ENCODE measurements at regions not wholly inside any gene's neighbourhood (a gene's known extent, or its start where the extent isn't known, plus 50 kb on each side); places are given as distances from the start of the nearest gene placed in this dataset.

- no peak for DNase-seq
Observed at GRCh38 chr18:40863801-40864200, 1091.2 kb upstream of the PIK3C3 start.

DNA sequence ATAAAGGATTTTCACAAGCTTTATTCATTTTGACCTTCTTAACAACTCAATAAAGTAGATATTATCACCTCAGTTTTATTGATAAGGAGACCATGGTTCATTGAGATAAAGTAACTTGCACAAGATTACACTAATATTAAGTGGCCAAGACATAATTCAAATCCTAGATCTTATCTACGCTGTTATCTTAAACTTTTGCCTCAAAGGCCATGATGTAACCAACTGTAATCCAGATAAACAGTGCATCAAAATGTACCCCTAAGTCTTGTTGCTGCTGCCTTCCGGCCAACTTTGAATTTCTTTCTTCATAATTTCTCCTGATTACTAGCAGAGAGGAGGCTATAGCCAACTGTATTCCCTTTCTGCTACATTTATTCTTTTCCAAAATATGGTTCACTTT lies 1094.8 kb upstream of the PIK3C3 start:
- no peak for DNase-seq

DNA sequence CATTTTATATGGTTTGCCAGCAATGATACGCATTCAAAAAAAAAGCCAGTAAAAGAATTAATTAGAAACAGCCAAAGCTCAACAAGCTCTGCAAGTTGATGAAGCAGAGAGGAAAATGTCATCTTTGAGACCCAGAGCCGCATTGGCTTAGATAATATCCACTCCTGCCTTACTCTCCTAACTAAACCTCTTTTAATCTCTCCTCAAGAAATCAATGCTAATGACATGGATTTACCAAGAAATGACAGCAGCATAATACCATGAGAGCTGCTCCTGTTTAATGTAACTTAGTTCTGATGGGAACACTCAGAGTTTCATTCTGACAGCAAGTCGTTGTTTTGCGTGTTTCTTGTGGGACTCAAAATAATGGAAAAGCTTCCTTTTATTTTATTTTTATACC lies 1099.4 kb upstream of the PIK3C3 start:
- DNase-seq, result no peak

- no peak for DNase-seq
Observed at GRCh38 chr18:40852406-40852805, 1102.6 kb upstream of the PIK3C3 start.

GRCh38 chr18:40851014-40851429 lies 1104.0 kb upstream of the PIK3C3 start:
- no peak for DNase-seq

DNA sequence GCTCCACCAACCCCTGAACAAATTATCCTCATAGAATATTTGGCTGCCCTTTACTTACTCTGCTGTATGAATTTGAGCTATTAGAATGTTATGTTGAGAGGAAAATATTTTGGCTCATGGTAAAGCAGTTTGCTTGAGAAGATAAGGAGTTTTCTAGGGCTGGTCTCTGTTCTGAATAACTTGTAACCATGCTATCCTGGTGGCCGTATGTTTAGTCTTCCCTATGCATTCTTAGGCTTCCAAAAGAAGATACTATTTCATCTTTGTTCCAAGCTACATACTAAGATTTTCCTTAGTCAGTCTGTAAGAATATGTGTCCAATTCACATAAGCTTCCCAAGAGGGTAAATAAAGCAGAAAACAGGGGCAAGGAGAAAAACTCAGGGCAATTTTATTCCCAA lies 1105.1 kb upstream of the PIK3C3 start:
- no peak for DNase-seq

- DNase-seq, result no peak
Observed at GRCh38 chr18:40841467-40841866, 1113.6 kb upstream of the PIK3C3 start.

- DNase-seq, result no peak
Observed at GRCh38 chr18:40841063-40841462, 1114.0 kb upstream of the PIK3C3 start.

- DNase-seq, result no peak
Observed at GRCh38 chr18:40832362-40832761, 1122.7 kb upstream of the PIK3C3 start.

DNA sequence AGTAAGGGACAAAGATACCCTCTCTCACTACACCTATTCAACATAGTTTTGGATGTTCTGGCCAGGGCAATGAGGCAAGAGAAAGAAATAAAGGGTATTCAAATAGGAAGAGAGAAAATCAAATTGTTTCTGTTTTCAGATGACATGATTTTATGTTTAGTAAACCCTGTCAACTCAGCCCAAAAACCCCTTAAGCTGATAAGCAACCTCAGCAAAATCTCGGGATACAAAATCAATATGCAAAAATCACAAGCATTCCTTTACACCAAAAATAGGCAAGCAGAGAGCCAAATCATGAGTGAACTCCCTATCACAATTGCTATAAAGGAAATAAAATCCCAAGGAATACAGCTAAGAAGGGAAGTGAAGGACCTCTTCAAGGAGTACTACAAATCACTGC lies 1130.7 kb upstream of the PIK3C3 start:
- no peak for DNase-seq

DNA sequence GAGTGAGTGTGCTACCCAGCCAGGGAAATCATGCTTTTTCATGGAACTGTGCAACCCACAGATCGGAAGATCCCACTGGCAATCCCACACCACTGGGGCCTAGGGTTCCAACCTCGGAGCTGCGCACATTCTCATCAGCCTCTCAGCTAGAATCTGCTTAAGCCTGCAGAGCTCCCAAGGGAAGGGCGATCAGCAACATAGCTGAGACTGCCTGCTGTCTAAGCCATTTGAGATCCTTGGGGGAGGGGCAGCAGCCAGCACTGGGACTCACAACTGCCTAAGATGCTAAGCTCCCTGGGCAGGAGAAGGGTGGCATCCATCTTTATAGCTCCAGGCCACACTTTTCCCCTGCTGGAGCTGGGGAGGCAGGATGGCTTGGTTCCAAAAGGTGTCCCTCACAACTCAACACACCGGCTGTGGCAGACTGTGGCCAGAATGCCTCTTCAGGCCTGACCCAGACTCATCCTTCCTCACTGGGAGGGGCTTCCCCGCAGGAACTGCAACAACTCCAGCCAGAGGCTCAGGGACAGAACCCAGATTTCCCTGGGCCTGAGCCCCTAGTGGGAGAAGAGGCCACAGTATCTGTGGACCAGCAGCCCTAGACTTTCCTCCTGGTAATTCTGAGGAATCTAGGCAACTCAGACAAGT lies 1133.3 kb upstream of the PIK3C3 start:
- no peak for DNase-seq

DNA sequence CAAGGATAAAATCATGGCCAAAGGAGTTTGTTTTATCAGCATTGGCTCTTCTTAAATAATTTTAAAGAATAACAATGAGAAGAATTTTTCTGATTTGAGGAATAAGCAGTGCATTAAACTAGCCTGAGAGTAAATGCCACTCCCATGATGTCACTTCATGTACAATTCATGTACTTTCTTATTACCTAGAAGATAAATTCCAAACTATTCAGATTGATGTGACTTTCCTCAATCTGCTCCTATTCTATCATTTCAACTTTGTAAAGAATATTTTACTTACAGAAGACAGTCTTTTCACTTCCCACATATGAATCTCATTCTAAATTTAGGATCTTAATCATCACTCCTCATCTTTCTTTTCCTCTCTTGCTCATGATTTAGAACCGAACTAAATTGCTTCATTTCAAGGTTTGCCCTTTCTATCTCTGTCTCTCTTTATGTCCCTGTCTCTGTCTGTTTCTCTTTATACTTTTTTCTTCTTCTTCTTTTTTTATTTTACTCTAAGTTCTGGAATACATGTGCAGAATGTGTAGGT lies 1142.0 kb upstream of the PIK3C3 start:
- no peak for DNase-seq

GRCh38 chr18:40810372-40810771 lies 1144.7 kb upstream of the PIK3C3 start:
- DNase-seq, result no peak

DNA sequence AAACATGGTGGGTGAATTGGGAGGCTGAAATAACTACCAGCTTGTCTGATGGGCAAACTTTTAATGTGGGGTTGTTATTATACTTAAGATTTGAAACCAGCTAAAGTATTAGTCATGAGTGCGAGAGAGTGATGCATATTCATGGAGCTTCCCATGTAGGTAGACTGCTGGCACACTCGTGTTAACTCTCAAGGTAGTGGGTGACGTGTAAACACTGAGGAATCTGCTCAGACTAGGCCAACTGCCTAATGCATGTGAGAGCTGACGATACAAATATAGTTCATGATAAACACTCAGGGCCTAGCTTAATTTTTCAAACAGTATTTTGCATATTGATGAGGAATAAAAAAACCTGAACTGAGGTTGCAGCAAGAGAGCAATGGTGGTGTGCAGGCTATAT lies 1165.7 kb upstream of the PIK3C3 start:
- no peak for DNase-seq

- no peak for DNase-seq
Observed at GRCh38 chr18:40782453-40783130, 1172.4 kb upstream of the PIK3C3 start.

DNA sequence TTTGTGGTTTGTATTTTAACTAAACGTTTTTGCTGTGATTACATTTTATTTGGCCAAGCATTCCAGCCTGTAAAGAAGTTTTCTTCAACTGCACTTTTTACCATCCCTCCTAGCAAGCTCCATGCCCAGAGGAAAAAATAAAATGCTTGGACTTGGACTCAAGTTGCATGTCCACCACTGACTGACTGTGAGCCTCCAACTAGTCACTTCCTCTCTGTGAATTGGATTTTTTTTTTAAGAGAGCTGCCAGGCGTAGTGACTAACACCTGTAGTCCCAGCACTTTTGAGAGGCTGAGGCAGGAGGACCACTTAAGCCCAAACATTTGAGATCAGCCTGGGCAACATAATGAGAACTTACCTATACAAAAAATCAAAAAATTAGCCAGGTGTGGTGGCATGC lies 1185.2 kb upstream of the PIK3C3 start:
- DNase-seq, result no peak

DNA sequence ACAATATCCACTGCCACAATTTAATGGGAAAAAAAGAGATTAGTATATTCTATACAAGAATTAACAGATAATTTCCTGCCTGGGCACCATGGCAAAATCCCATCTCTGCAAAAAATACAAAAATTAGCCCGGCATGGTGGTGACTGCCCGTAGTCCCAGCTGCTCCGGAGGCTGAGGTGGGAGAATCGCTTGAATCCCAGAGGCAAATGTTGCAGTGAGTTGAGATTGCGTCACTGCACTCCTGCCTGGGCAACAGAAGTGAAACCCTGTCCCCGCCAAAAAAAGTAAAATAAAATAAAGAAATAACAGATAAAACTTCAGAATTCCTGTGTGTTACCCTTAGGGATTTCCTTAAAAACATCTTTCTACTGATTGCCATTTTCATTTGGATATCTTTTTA lies 1194.8 kb upstream of the PIK3C3 start:
- no peak for DNase-seq

DNA sequence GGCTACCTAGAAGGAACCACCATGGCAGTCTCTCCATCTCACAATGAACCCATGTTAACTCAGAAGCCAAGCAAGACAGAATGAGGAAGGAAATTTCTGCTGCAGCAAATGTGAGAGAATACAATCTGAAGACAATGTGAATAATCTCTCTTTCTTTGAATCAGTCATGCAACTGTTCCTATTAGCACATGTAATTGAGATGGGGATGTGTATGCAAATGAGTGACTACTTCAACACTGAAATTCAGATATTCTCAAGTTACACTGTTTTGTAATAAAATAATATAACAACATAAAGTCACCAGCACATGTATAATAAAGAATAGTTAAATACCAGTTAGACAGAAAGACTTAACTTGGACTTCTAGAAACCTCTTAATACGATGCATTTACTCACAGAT lies 1200.6 kb upstream of the PIK3C3 start:
- no peak for DNase-seq

- DNase-seq, result no peak
Observed at GRCh38 chr18:40752316-40752715, 1202.7 kb upstream of the PIK3C3 start.

DNA sequence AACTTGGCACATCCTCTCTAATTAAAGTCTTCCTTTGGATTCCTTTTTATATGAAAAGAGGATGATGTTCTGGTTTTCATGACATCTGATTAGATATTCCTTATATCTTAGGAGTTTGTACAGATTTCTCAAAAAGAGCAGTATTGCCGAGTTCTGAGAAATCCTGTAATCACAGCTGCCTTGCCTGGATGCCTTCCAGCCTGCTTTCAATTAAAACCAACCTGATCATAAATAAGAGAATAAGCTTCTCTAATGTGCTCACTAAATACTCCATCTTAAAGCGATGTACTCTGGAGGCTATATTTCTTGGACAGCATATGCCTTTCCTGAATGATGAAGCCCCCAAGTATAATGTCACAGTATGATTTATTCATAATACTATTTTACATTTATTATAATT lies 1203.8 kb upstream of the PIK3C3 start:
- no peak for DNase-seq

DNA sequence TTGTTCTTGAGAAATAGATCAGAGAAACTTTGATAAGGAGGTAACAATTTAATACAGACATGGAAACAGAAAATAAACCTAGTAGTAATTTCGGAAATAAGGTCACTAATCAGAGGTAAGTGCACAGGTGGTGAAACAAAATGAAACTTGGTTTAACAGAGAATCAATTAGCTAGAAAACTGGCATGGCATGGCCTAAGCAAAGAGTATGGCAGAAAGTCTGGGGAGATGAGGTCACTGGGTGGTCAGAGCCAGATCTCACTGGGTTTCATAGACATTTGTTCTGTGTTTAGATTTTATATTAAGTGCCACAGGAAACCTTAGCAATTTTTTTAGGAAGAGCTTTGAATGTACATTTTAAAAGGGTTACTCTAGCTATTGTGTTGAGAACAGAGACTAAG lies 1216.0 kb upstream of the PIK3C3 start:
- no peak for DNase-seq

DNA sequence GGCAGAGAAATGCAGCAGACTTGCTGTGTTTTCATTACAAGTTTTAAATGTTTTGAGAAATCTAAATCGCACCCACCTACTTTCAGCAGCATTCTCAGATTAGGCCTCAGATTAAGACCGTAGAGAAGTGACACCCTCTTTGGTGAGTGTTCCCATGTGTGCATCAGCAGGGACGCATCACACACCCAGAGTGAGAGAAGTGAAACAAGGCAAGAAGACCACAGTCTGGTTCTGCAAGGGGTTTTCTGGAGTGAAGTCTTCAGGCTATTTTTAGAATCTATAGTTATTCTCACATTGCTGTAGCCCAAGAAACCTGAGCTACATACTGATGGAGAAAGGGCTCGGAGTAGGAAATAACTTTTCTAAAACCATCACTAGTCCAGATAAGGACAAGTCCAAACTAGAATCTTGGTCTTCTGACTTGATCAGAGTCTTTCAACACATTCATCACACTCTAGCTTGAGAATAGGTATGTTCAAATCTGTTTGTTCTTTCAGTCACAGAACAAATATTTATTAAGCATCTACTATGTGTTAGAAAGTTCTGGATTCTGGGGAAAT lies 1216.6 kb upstream of the PIK3C3 start:
- no peak for DNase-seq

- no peak for DNase-seq
Observed at GRCh38 chr18:40708726-40709125, 1246.3 kb upstream of the PIK3C3 start.

- DNase-seq, result no peak
Observed at GRCh38 chr18:40707797-40708196, 1247.2 kb upstream of the PIK3C3 start.

Data from activated CD4-positive, alpha-beta T cell treated with anti-CD3 and anti-CD28 coated beads, Interleukin-2, amount 50 U/mL, for 48 hours (primary cell).